Endothelial cell of umbilical vein (primary cell): ENCODE measurements at regions not wholly inside any gene's neighbourhood (a gene's known extent, or its start where the extent isn't known, plus 50 kb on each side); places are given as distances from the start of the nearest gene placed in this dataset.

Experiments used
- BruUV-seq: library from RNA; stranded (reverse); fragments of 400-500 nt; replicated peaks from 2 replicates; lab custom pipeline; 2021; lab: Mats Ljungman, UMichigan
- CTCF ChIA-PET: fragments of 300-600, 350-600 bp; sonication (Branson Sonifier 250); formaldehyde crosslinking; loops from one replicate; lab custom pipeline; 2021; ENCODE audit warnings: antibody characterized with exemption, inconsistent platforms; lab: Charles Lee
- POLR2A ChIA-PET: fragments of 300-600, 350-600 bp; sonication (Branson Sonifier 250); formaldehyde crosslinking; loops from one replicate; lab custom pipeline; 2021; ENCODE audit warnings: antibody characterized with exemption, inconsistent platforms; lab: Charles Lee
- DNase-seq: peaks from one replicate; pipeline ENCODE4 v3.0.0-alpha.2; 2011; ENCODE audit warnings: low read depth, low spot score
- FAIRE-seq: peaks from 2 replicates; lab custom pipeline; 2011; peaks lifted over from hg19 to GRCh38; lab: Jason Lieb, UNC
- H2AFZ ChIP-seq: 2 replicates; pipeline ENCODE4 v1.6.0; 2012; ENCODE audit warnings: low read depth, low read length, control low read depth, inconsistent platforms
- H3K27ac ChIP-seq: 2 replicates; pipeline ENCODE4 v1.5.1; 2011; ENCODE audit warnings: low read depth, mild to moderate bottlenecking, control low read depth, low read length, moderate library complexity; ENCODE audit not compliant: insufficient read depth
- H3K27me3 ChIP-seq, 2 experiments: 2 replicates each; pipeline versions ENCODE4 v1.6.0 to v1.6.1; 2011; ENCODE audit warnings: low read length in 2 of 2, mixed read lengths in 1 of 2; ENCODE audit not compliant: control insufficient read depth in 2 of 2, insufficient read depth in 2 of 2
- H3K36me3 ChIP-seq, 2 experiments: 2 replicates in 1 of 2; 3 replicates in 1 of 2; pipeline ENCODE4 v1.5.1; 2011; ENCODE audit warnings: low read length in 2 of 2, mild to moderate bottlenecking in 1 of 2, moderate library complexity in 1 of 2; ENCODE audit not compliant: control insufficient read depth in 2 of 2, insufficient read depth in 2 of 2; ENCODE audit errors: extremely low read depth in 1 of 2
- H3K4me1 ChIP-seq: 3 replicates; pipeline ENCODE4 v1.5.1; 2011; ENCODE audit warnings: mild to moderate bottlenecking, low read length; ENCODE audit not compliant: control insufficient read depth, insufficient read depth; ENCODE audit errors: extremely low read depth
- H3K4me2 ChIP-seq: 2 replicates; pipeline ENCODE4 v1.6.1; 2011; ENCODE audit warnings: low read length, control low read depth, mixed read lengths; ENCODE audit not compliant: insufficient read depth
- H3K4me3 ChIP-seq, 3 experiments: fragments of 200-600 bp in 1 of 3; sonication (generic), shearing (Covaris generic) in 1 of 3; replicated peaks in 1 of 3; 2 replicates each; pipeline ENCODE4 v1.5.1; 2011 to 2016; ENCODE audit warnings: control low read depth in 3 of 3, low read length in 3 of 3, mild to moderate bottlenecking in 2 of 3, inconsistent platforms in 1 of 3, low read depth in 1 of 3, moderate library complexity in 1 of 3; ENCODE audit not compliant: insufficient read depth in 1 of 3
- H3K79me2 ChIP-seq: 2 replicates; pipeline ENCODE4 v1.6.0; 2012; ENCODE audit warnings: low read length, inconsistent platforms; ENCODE audit not compliant: control insufficient read depth, insufficient read depth
- H3K9ac ChIP-seq: replicated peaks from 2 replicates; pipeline ENCODE3; 2011; ENCODE audit warnings: low read length, control low read depth; ENCODE audit not compliant: insufficient read depth; ENCODE audit errors: extremely low read depth
- H3K9me1 ChIP-seq: replicated peaks from 3 replicates; pipeline ENCODE4 v1.6.0; 2011; ENCODE audit warnings: mild to moderate bottlenecking, low read length; ENCODE audit not compliant: control insufficient read depth, insufficient read depth; ENCODE audit errors: extremely low read depth
- H3K9me3 ChIP-seq: replicated peaks from 2 replicates; pipeline ENCODE4 v1.5.1; 2012; ENCODE audit warnings: low read length, inconsistent platforms; ENCODE audit not compliant: control insufficient read depth, insufficient read depth
- H4K20me1 ChIP-seq: replicated peaks from 2 replicates; pipeline ENCODE3; 2011; ENCODE audit warnings: mild to moderate bottlenecking, low read length; ENCODE audit not compliant: control insufficient read depth, insufficient read depth; ENCODE audit errors: extremely low read depth
- EZH2 ChIP-seq: IDR thresholded peaks from 2 replicates; pipeline ENCODE4 v1.6.1; 2012; ENCODE audit warnings: borderline replicate concordance, low read depth, mild to moderate bottlenecking, moderate library complexity, low read length, inconsistent platforms; ENCODE audit not compliant: severe bottlenecking
- GATA2 ChIP-seq: IDR thresholded peaks from 2 replicates; pipeline ENCODE4 v1.7.0; 2011; ENCODE audit warnings: low read depth, mild to moderate bottlenecking, moderate library complexity, mixed read lengths, low read length; ENCODE audit not compliant: insufficient read length, insufficient read depth
- JUN ChIP-seq: IDR thresholded peaks from 2 replicates; pipeline ENCODE4 v1.6.1; 2011; ENCODE audit warnings: borderline replicate concordance, low read depth; ENCODE audit not compliant: insufficient read length, insufficient read depth
- MAX ChIP-seq: IDR thresholded peaks from 2 replicates; pipeline ENCODE4 v1.6.1; 2011; ENCODE audit not compliant: insufficient read depth, insufficient read length
- MYC ChIP-seq: IDR thresholded peaks from one replicate; pipeline ENCODE4 v1.6.1; 2011; ENCODE audit warnings: mild to moderate bottlenecking, low read depth, low read length
- POLR2AphosphoS5 ChIP-seq: IDR thresholded peaks from 2 replicates; pipeline ENCODE4 v1.6.1; 2012; ENCODE audit warnings: low read depth, mild to moderate bottlenecking, control low read depth, low read length, moderate library complexity; ENCODE audit not compliant: insufficient read depth
- dilution Hi-C: fragments of 300-500 bp; cut with MboI; formaldehyde crosslinking; loops from one replicate; pipeline ENCODE4 v1.15.0; 2019; ENCODE audit warnings: low sequenced_read_pairs; ENCODE audit not compliant: extremely low pct_ligation_motif_present
- intact Hi-C: fragments of 100-400 bp; cut with micrococcal nuclease; formaldehyde crosslinking; loops from one replicate; pipeline ENCODE4 v1.10.0; 2022
- TF ChIP-seq, protein P1 (sequence below), 2 donors: IDR thresholded peaks; 1 replicate in 1 of 2; 2 replicates in 1 of 2; pipeline ENCODE4 v1.5.1; 2011; ENCODE audit warnings: low read length in 2 of 2, mild to moderate bottlenecking in 2 of 2, moderate library complexity in 2 of 2, control low read depth in 1 of 2, inconsistent platforms in 1 of 2, low read depth in 1 of 2; ENCODE audit not compliant: insufficient read depth in 1 of 2; ENCODE audit errors: extremely low read depth in 1 of 2

DNA sequence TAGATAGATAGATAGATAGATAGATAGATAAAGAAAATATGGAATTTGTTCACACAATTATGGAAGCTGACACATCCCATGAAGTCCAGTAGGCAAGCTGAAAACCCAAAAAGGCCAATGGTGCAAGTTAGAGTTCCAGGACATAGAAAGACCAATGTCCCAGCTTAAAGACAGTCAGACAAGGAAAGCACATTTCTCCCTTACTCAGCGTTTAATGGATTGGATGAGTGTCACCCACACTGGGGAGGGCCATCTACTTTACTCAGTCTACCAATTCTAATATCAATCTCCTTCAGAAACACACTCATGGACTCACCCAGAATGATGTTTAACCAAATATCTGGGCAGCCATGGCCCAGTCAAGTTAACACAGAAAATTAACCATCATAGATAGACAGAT, 327.7 kb upstream of the CDH11 start:
- H3K36me3 ChIP-seq: no peaks in the 10 kb centered on the region
- FAIRE-seq (no peak), DNase-seq (no peak)
- dilution Hi-C loops: no loop called here
- no peaks in the 10 kb centered on the region for H3K79me2 ChIP-seq
- H3K9me3 ChIP-seq: no peaks in the 10 kb centered on the region
- no peaks in the 10 kb centered on the region for H3K4me1 ChIP-seq
- ChIA-PET POLR2A (no interaction called here), CTCF (interaction anchor here (1.2 kb wide), 1 partner anchor 12 kb away, joined by 3 read pairs; no protein-coding TSS in a partner anchor)
- intact Hi-C loops: no loop called here
- H3K9ac ChIP-seq: no peak overlapping the region
- BruUV-seq: no TSS peak
- H3K4me2 ChIP-seq: no peak overlapping the region
- no peak overlapping the region for H3K4me3 ChIP-seq
- H2AFZ ChIP-seq: no peak overlapping the region
- no peak overlapping the region for H3K27ac ChIP-seq
- H3K27me3 ChIP-seq: no peaks in the 10 kb centered on the region
- H4K20me1 ChIP-seq: no peaks in the 10 kb centered on the region
- TF ChIP-seq POLR2AphosphoS5: no peak
- TF ChIP-seq, protein P1, sequence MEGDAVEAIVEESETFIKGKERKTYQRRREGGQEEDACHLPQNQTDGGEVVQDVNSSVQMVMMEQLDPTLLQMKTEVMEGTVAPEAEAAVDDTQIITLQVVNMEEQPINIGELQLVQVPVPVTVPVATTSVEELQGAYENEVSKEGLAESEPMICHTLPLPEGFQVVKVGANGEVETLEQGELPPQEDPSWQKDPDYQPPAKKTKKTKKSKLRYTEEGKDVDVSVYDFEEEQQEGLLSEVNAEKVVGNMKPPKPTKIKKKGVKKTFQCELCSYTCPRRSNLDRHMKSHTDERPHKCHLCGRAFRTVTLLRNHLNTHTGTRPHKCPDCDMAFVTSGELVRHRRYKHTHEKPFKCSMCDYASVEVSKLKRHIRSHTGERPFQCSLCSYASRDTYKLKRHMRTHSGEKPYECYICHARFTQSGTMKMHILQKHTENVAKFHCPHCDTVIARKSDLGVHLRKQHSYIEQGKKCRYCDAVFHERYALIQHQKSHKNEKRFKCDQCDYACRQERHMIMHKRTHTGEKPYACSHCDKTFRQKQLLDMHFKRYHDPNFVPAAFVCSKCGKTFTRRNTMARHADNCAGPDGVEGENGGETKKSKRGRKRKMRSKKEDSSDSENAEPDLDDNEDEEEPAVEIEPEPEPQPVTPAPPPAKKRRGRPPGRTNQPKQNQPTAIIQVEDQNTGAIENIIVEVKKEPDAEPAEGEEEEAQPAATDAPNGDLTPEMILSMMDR (IDR thresholded peaks at IDR 0.05; ENCODE audit: extremely low read depth in 1 of 2, insufficient read depth in 1 of 2, low read depth in 1 of 2, low read length in 2 of 2): no peak
- TF ChIP-seq EZH2: no peak
- no peak for TF ChIP-seq MAX
- no peak for TF ChIP-seq GATA2
- TF ChIP-seq MYC: no peak
- TF ChIP-seq JUN: no peak
- H3K9me1 ChIP-seq: no peaks in the 10 kb centered on the region
